ENCODE measurements at regions not wholly inside any gene's neighbourhood (a gene's known extent, or its start where the extent isn't known, plus 50 kb on each side); places are given as distances from the start of the nearest gene placed in this dataset.
A peak's percentile ranks its signal among the peaks of the same experiment; 100 is the strongest.

- FAIRE-seq: peak; percentile 48
Observed at GRCh38 chr7:64098-64915, 128.1 kb upstream of the FAM20C start.

More at GRCh38 chr7:64098-64915, 128.1 kb upstream of the FAM20C start:
- peak overlapping the region; percentile 25 for H4K5ac ChIP-seq (ENCODE audit: insufficient read length, low read depth, low read length)
- H2BK120ac ChIP-seq (replicated peaks; ENCODE audit: low read depth, low read length): peak overlapping the region; percentile 77
- no peak overlapping the region for H3K4me3 ChIP-seq (ENCODE audit: extremely low read depth in 1 of 4, insufficient read depth in 2 of 4, low read depth in 3 of 4, low read length in 4 of 4)
- no peak overlapping the region for H3K4me2 ChIP-seq (ENCODE audit: insufficient read depth in 1 of 2, low read depth in 2 of 2, low read length in 2 of 2)
- no peak overlapping the region for H3K56ac ChIP-seq (replicated peaks; ENCODE audit: insufficient read length, low read depth, low read length)
- no peak overlapping the region for H2AFZ ChIP-seq (ENCODE audit: low read length)
- 0 out of 2 replicates have a peak overlapping the region, but pooled peaks have one; percentile 66 for H2BK5ac ChIP-seq (ENCODE audit: low read depth, low read length)
- H3K27me3 ChIP-seq (replicated peaks in 1 of 4; ENCODE audit: control insufficient read depth in 3 of 4, extremely low read depth in 1 of 4, insufficient read depth in 3 of 4, low read length in 3 of 4): no peaks in the 10 kb centered on the region
- peak overlapping the region; percentile 99; the same call in 1 of the 2 replicates for H2BK15ac ChIP-seq (ENCODE audit: low read length)
- 77% methylated on average over 6 of the region's 6 CpGs; no CpG with 5 or more reads in 1 of the 2 experiments for WGBS, 2 experiments (ENCODE audit: extremely low coverage in 1 of 2, insufficient coverage in 1 of 2, insufficient read length in 1 of 2, insufficient replicate concordance in 2 of 2, low coverage in 1 of 2, low lambda C conversion rate in 2 of 2, missing lambda C conversion rate in 1 of 2)
- H3K23me2 ChIP-seq (ENCODE audit: low read depth, low read length): no peaks in the 10 kb centered on the region; the same call in 1 of the 2 replicates
- no peak overlapping the region for H3K14ac ChIP-seq (ENCODE audit: insufficient read length)
- POLR2A ChIA-PET (ENCODE audit: partially characterized antibody): interaction anchor here (0.7 kb wide), 1 partner anchor 17 kb away, joined by 3 read pairs; no protein-coding TSS in a partner anchor
- H3K36me3 ChIP-seq (ENCODE audit: control insufficient read depth in 2 of 4, insufficient read depth in 4 of 4, low read length in 3 of 4): no peaks in the 10 kb centered on the region
- H3K9ac ChIP-seq (replicated peaks in 1 of 4; ENCODE audit: extremely low read depth in 1 of 4, low read depth in 3 of 4, low read length in 3 of 4): no peak overlapping the region
- H4K8ac ChIP-seq (ENCODE audit: extremely low read depth, insufficient read depth, low read length): no peak overlapping the region
- no peak overlapping the region for H3K4ac ChIP-seq (replicated peaks; ENCODE audit: insufficient read length, low read depth, low read length)
- no peak overlapping the region; the same call in 1 of the 2 replicates for H3K18ac ChIP-seq (ENCODE audit: extremely low read depth, low read length)
- no peaks in the 10 kb centered on the region for H3K79me1 ChIP-seq (ENCODE audit: low read depth, low read length)
- H4K91ac ChIP-seq (replicated peaks; ENCODE audit: insufficient read length, low read length): peak overlapping the region; percentile 61
- H4K20me1 ChIP-seq (replicated peaks in 1 of 2; ENCODE audit: control insufficient read depth in 1 of 2, insufficient read depth in 2 of 2, low read length in 2 of 2): no peaks in the 10 kb centered on the region
- H3K79me2 ChIP-seq (ENCODE audit: control insufficient read depth in 1 of 2, insufficient read depth in 2 of 2, low read length in 2 of 2): no peaks in the 10 kb centered on the region
- peak overlapping the region; percentile 43; the same call in 1 of the 2 replicates for H2BK12ac ChIP-seq (ENCODE audit: low read depth, low read length)
- TF ChIP-seq, protein P1, sequence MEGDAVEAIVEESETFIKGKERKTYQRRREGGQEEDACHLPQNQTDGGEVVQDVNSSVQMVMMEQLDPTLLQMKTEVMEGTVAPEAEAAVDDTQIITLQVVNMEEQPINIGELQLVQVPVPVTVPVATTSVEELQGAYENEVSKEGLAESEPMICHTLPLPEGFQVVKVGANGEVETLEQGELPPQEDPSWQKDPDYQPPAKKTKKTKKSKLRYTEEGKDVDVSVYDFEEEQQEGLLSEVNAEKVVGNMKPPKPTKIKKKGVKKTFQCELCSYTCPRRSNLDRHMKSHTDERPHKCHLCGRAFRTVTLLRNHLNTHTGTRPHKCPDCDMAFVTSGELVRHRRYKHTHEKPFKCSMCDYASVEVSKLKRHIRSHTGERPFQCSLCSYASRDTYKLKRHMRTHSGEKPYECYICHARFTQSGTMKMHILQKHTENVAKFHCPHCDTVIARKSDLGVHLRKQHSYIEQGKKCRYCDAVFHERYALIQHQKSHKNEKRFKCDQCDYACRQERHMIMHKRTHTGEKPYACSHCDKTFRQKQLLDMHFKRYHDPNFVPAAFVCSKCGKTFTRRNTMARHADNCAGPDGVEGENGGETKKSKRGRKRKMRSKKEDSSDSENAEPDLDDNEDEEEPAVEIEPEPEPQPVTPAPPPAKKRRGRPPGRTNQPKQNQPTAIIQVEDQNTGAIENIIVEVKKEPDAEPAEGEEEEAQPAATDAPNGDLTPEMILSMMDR (IDR thresholded peaks at IDR 0.05; ENCODE audit: control extremely low read depth in 1 of 3, insufficient read depth in 1 of 3, low read depth in 1 of 3, low read length in 3 of 3): peak in 2 of 3 experiments; percentile 61 to 74; a peak in 3 of 4 replicates
- TF ChIP-seq NRF1 (IDR thresholded peaks at IDR 0.05; ENCODE audit: low read depth, low read length): no peak
- TF ChIP-seq RAD21 (IDR thresholded peaks at IDR 0.05 in 1 of 2, conservative IDR thresholded peaks at IDR 0.05 in 1 of 2; ENCODE audit: low read depth in 2 of 2, low read length in 2 of 2): peak; percentile 75 to 79
- TF ChIP-seq SP2 (IDR thresholded peaks at IDR 0.05; ENCODE audit: low read length): no peak
- H3K27ac ChIP-seq (ENCODE audit: low read depth, low read length): no peak overlapping the region
- H3K4me1 ChIP-seq (replicated peaks in 1 of 4; ENCODE audit: control insufficient read depth in 3 of 4, insufficient read depth in 4 of 4, low read length in 3 of 4): peaks cover 0 to 9% (median 4%) of the 10 kb centered on the region in 4 experiments; a peak in 4 of 7 replicates
- H3K9me3 ChIP-seq (ENCODE audit: insufficient read depth in 2 of 2, low read depth in 1 of 2, low read length in 1 of 2): no peaks in the 10 kb centered on the region; a peak in 1 of 4 replicates
- DNase-seq (ENCODE audit: low read depth in 1 of 2, low spot score in 2 of 2): no peak
- CTCF ChIA-PET (ENCODE audit: partially characterized antibody): interaction anchor here (0.6 to 5.7 kb wide), 26 partner anchors 9 to 607 kb away, joined by 3 to 30 read pairs (median 5); no protein-coding TSS in a partner anchor
- no peak overlapping the region for H3K23ac ChIP-seq (ENCODE audit: insufficient read length)
- H2AK5ac ChIP-seq (ENCODE audit: low read depth, low read length): no peak overlapping the region
- no peak overlapping the region for H2BK20ac ChIP-seq (ENCODE audit: low read length)

Measured in H1 (cell line).